Sigmoid colon (tissue), 6 donors: ENCODE measurements at regions not wholly inside any gene's neighbourhood (a gene's known extent, or its start where the extent isn't known, plus 50 kb on each side); places are given as distances from the start of the nearest gene placed in this dataset.
"Not testable (repeated sequence)": the region's sequence is repeated elsewhere in the genome, so short reads cannot be mapped to it uniquely, and the experiment has no call there.

Source experiments
- DNase-seq: peaks from one replicate; pipeline ENCODE4 v3.0.0-alpha.2; 2019
- H3K27ac ChIP-seq, 4 donors: fragments of 200-600 bp; sonication (generic); one replicate each; pipeline ENCODE4 v1.5.1; 2016 to 2019; ENCODE audit warnings: mild to moderate bottlenecking in 1 of 4
- H3K27me3 ChIP-seq, 3 donors: fragments of 200-600 bp; sonication (generic); one replicate each; pipeline ENCODE4 v1.5.1; 2019; ENCODE audit warnings: mild to moderate bottlenecking in 1 of 3
- H3K36me3 ChIP-seq, 4 donors: fragments of 200-600 bp; sonication (generic); one replicate each; pipeline ENCODE4 v1.5.1; 2016 to 2019
- H3K4me1 ChIP-seq, 4 donors: fragments of 200-600 bp; sonication (generic); one replicate each; pipeline ENCODE4 v1.5.1; 2017 to 2019
- H3K4me3 ChIP-seq, 4 donors: fragments of 200-600 bp; sonication (generic); one replicate each; pipeline ENCODE4 v1.5.1; 2017 to 2019; ENCODE audit warnings: mild to moderate bottlenecking in 2 of 4, moderate library complexity in 1 of 4
- H3K9me3 ChIP-seq, 4 donors: fragments of 200-600 bp in 3 of 4; sonication (generic) in 3 of 4; one replicate each; pipeline versions ENCODE4 v1.5.1 to v1.6.1; 2013 to 2019
- EP300 ChIP-seq, 4 donors: sonication (generic); formaldehyde crosslinking; IDR thresholded peaks; one replicate each; pipeline ENCODE4 v1.6.1; 2017; ENCODE audit warnings: antibody characterized with exemption in 4 of 4
- POLR2A ChIP-seq, 2 donors: fragments of 450-650 bp; IDR thresholded peaks; one replicate each; pipeline ENCODE4 v1.6.1; 2016; ENCODE audit warnings: antibody characterized with exemption in 2 of 2, mild to moderate bottlenecking in 2 of 2, moderate library complexity in 2 of 2
- POLR2AphosphoS5 ChIP-seq, 4 donors: sonication (generic); formaldehyde crosslinking; IDR thresholded peaks; one replicate each; pipeline ENCODE4 v1.6.1; 2017; ENCODE audit warnings: antibody characterized with exemption in 4 of 4
- WGBS, 2 donors: extraction: QIAGEN DNeasy Blood & Tissue Kit; methylation state at CpG; one replicate each; pipeline ENCODE4 v1.1.7; 2013; 5-methylcytosine and 5-hydroxymethylcytosine counted together
- intact Hi-C: fragments of 100-400 bp; cut with DNase I; formaldehyde crosslinking; loops from one replicate; pipeline ENCODE4 v1.15.1; 2023
- TF ChIP-seq, protein P1 (sequence below), 4 experiments: fragments of 450-650 bp in 3 of 4; fragments of 200-600 bp in 1 of 4; IDR thresholded peaks; one replicate each; pipeline ENCODE4 v1.5.1; 2016 to 2019; ENCODE audit warnings: antibody characterized with exemption in 4 of 4, mild to moderate bottlenecking in 3 of 4, moderate library complexity in 2 of 4
- donor health status: healthy with polysubstance abuse.
- donor health status: healthy.

GRCh38 chr12:46965137-46965536 is 114.3 kb upstream of the PCED1B start:
- DNase-seq = no peak
- Histone ChIP-seq H3K9me3 (no peaks in the 10 kb centered on the region), H3K36me3 (no peaks in the 10 kb centered on the region), H3K4me1 (peaks cover 0 to 42% (median 33%) of the 10 kb centered on the region in 4 donors), H3K27ac (peak overlapping the region; percentile 64 to 80 (median 71)), H3K27me3 (no peaks in the 10 kb centered on the region), H3K4me3 (no peak overlapping the region)
- TF ChIP-seq POLR2AphosphoS5 (IDR thresholded peaks at IDR 0.05) (no peak), EP300 (IDR thresholded peaks at IDR 0.05) (no peak), POLR2A (IDR thresholded peaks at IDR 0.05) (no peak)
- TF ChIP-seq, protein P1, sequence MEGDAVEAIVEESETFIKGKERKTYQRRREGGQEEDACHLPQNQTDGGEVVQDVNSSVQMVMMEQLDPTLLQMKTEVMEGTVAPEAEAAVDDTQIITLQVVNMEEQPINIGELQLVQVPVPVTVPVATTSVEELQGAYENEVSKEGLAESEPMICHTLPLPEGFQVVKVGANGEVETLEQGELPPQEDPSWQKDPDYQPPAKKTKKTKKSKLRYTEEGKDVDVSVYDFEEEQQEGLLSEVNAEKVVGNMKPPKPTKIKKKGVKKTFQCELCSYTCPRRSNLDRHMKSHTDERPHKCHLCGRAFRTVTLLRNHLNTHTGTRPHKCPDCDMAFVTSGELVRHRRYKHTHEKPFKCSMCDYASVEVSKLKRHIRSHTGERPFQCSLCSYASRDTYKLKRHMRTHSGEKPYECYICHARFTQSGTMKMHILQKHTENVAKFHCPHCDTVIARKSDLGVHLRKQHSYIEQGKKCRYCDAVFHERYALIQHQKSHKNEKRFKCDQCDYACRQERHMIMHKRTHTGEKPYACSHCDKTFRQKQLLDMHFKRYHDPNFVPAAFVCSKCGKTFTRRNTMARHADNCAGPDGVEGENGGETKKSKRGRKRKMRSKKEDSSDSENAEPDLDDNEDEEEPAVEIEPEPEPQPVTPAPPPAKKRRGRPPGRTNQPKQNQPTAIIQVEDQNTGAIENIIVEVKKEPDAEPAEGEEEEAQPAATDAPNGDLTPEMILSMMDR (IDR thresholded peaks at IDR 0.05) = no peak
- intact Hi-C loops = no loop called here
- 45 to 72% methylated on average over 2 of the region's 2 CpGs for WGBS, 2 donors

DNA sequence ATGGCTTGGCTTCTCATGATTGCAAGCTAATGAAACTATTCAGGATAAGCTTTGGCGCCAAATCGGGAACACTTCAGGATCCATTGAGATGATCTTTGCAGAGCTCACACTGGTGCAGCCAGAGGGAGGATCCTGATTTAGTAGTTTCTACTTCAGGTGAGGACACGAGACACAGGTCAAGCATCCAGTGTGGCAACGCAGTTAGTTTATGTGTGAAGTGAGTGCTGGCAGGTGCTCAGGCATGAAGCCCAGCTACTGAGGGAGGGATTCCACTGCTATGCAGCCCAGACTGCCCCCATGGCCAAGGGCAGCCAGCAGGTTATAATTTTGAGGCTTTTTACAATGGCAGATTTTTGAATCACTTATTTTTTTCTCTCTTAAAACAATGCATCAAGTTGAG is 113.5 kb upstream of the PCED1B start:
- TF ChIP-seq POLR2A (IDR thresholded peaks at IDR 0.05) (no peak), POLR2AphosphoS5 (IDR thresholded peaks at IDR 0.05) (no peak), EP300 (IDR thresholded peaks at IDR 0.05) (no peak)
- TF ChIP-seq, protein P1 (IDR thresholded peaks at IDR 0.05) = no peak
- Histone ChIP-seq H3K9me3 (no peaks in the 10 kb centered on the region), H3K4me3 (no peak overlapping the region), H3K36me3 (no peaks in the 10 kb centered on the region), H3K27ac (peak overlapping the region in 3 of 4 donors; percentile 67 to 80 (median 75)), H3K4me1 (peaks cover 0 to 37% (median 33%) of the 10 kb centered on the region in 4 donors), H3K27me3 (no peaks in the 10 kb centered on the region)
- DNase-seq = no peak
- 88% methylated on average over 4 of the region's 4 CpGs for WGBS, 2 donors
- intact Hi-C loops = no loop called here

- TF ChIP-seq POLR2AphosphoS5 (IDR thresholded peaks at IDR 0.05) = no peak
- TF ChIP-seq, protein P1 (IDR thresholded peaks at IDR 0.05) = no peak
- TF ChIP-seq EP300 (IDR thresholded peaks at IDR 0.05) = no peak
- no peak for TF ChIP-seq POLR2A (IDR thresholded peaks at IDR 0.05)
- no peak overlapping the region for H3K27ac ChIP-seq
- H3K27me3 ChIP-seq = no peaks in the 10 kb centered on the region
- 90 to 91% methylated on average over 5 of the region's 5 CpGs for WGBS, 2 donors
- H3K4me1 ChIP-seq = peaks cover 0 to 8% (median 6%) of the 10 kb centered on the region in 4 donors
- H3K9me3 ChIP-seq = no peaks in the 10 kb centered on the region
- intact Hi-C loops = no loop called here
- H3K4me3 ChIP-seq = no peak overlapping the region
- no peaks in the 10 kb centered on the region for H3K36me3 ChIP-seq
- DNase-seq = no peak
These were observed 108.8 kb upstream of the PCED1B start for GRCh38 chr12:46970636-46971035.

DNA sequence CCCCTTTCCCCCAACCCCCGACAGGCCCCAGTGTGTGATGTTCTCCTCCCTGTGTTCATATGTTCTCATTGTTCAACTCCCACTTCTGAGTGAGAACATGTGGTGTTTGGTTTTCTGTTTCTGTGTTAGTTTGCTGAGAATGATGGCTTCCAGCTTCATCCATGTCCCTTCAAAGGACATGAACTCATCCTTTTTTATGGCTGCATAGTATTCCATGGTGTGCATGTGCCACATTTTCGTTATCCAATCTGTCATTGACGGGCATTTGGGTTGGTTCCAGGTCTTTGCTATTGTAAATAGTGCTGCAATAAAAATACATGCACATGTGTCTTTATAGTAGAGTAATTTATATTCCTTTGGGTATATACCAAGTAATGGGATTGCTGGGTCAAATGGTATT is 105.5 kb upstream of the PCED1B start:
- H3K27ac ChIP-seq, H3K4me1 ChIP-seq, H3K4me3 ChIP-seq, intact Hi-C loops, H3K9me3 ChIP-seq, H3K36me3 ChIP-seq, H3K27me3 ChIP-seq, DNase-seq: not testable (repeated sequence)
- 61 to 85% methylated on average over 3 of the region's 3 CpGs for WGBS, 2 donors

- no peak overlapping the region for H3K27ac ChIP-seq
- intact Hi-C loops = no loop called here
- TF ChIP-seq POLR2AphosphoS5 (IDR thresholded peaks at IDR 0.05) (no peak), POLR2A (IDR thresholded peaks at IDR 0.05) (no peak), EP300 (IDR thresholded peaks at IDR 0.05) (no peak)
- TF ChIP-seq, protein P1 (IDR thresholded peaks at IDR 0.05) = no peak
- no peaks in the 10 kb centered on the region for H3K4me1 ChIP-seq
- no peak overlapping the region for H3K4me3 ChIP-seq
- H3K27me3 ChIP-seq = no peaks in the 10 kb centered on the region
- H3K36me3 ChIP-seq = no peaks in the 10 kb centered on the region
- DNase-seq = no peak
- H3K9me3 ChIP-seq = no peaks in the 10 kb centered on the region
- 96 to 99% methylated on average over 1 of the region's 1 CpG for WGBS, 2 donors
These were observed 101.5 kb upstream of the PCED1B start for GRCh38 chr12:46977871-46978375.
